Hepatocyte (in vitro differentiated cells): ENCODE measurements at regions not wholly inside any gene's neighbourhood (a gene's known extent, or its start where the extent isn't known, plus 50 kb on each side); places are given as distances from the start of the nearest gene placed in this dataset.

Experiments
- DNase-seq: peaks from one replicate; pipeline ENCODE4 v3.0.0-alpha.2; 2016; ENCODE audit warnings: low spot score
- H2AFZ ChIP-seq: fragments of 200-600 bp; sonication (generic); 2 replicates; pipeline ENCODE4 v1.6.0; 2016; ENCODE audit warnings: antibody characterized with exemption, mild to moderate bottlenecking
- H3K27ac ChIP-seq: fragments of 200-600 bp; sonication (generic); 2 replicates; pipeline ENCODE4 v1.5.1; 2016; ENCODE audit warnings: mild to moderate bottlenecking
- H3K27me3 ChIP-seq: fragments of 200-600 bp; sonication (generic); 2 replicates; pipeline ENCODE4 v1.6.1; 2016
- H3K36me3 ChIP-seq: fragments of 200-600 bp; sonication (generic); replicated peaks from 2 replicates; pipeline ENCODE4 v1.5.1; 2016; ENCODE audit warnings: low read depth; ENCODE audit not compliant: insufficient read depth
- H3K4me1 ChIP-seq: fragments of 200-600 bp; sonication (generic); 2 replicates; pipeline ENCODE4 v1.5.1; 2016; ENCODE audit warnings: mild to moderate bottlenecking, moderate library complexity; ENCODE audit not compliant: insufficient read depth
- H3K4me2 ChIP-seq: fragments of 200-600 bp; sonication (generic); 2 replicates; pipeline ENCODE4 v1.6.0; 2016
- H3K4me3 ChIP-seq: fragments of 200-600 bp; sonication (generic); 2 replicates; pipeline ENCODE4 v1.5.1; 2016; ENCODE audit warnings: mild to moderate bottlenecking
- H3K79me2 ChIP-seq: fragments of 200-600 bp; sonication (generic); 2 replicates; pipeline ENCODE4 v1.6.0; 2017; ENCODE audit warnings: mild to moderate bottlenecking
- H3K9me2 ChIP-seq: fragments of 200-600 bp; sonication (generic); replicated peaks from 2 replicates; pipeline ENCODE4 v1.6.0; 2017; ENCODE audit warnings: mild to moderate bottlenecking; ENCODE audit not compliant: insufficient read depth
- H3K9me3 ChIP-seq: fragments of 200-600 bp; sonication (generic); 2 replicates; pipeline ENCODE4 v1.5.1; 2016; ENCODE audit warnings: low read depth, mild to moderate bottlenecking
- H4K20me1 ChIP-seq: fragments of 200-600 bp; sonication (generic); 2 replicates; pipeline ENCODE4 v1.6.0; 2016; ENCODE audit warnings: mild to moderate bottlenecking; ENCODE audit not compliant: insufficient read depth, poor library complexity, severe bottlenecking
- CTCF ChIP-seq: fragments of 200-600 bp; sonication (generic); IDR thresholded peaks from 2 replicates; pipeline ENCODE4 v1.5.1; 2016; ENCODE audit warnings: antibody characterized with exemption, mild to moderate bottlenecking; ENCODE audit not compliant: poor library complexity
- EZH2 ChIP-seq: fragments of 200-600 bp; sonication (generic); IDR thresholded peaks from 2 replicates; pipeline ENCODE4 v1.6.1; 2016; ENCODE audit warnings: antibody characterized with exemption, mild to moderate bottlenecking, borderline replicate concordance
- EZH2phosphoT487 ChIP-seq: fragments of 200-600 bp; sonication (generic); IDR thresholded peaks from one replicate; pipeline ENCODE4 v1.6.1; 2018; ENCODE audit warnings: antibody characterized with exemption, mild to moderate bottlenecking, low read depth, moderate library complexity; ENCODE audit not compliant: unreplicated experiment, severe bottlenecking
- WGBS: methylation state at CpG from one replicate; pipeline ENCODE4 v1.1.6; 2016; ENCODE audit warnings: low lambda C conversion rate; ENCODE audit errors: missing lambda C conversion rate; 5-methylcytosine and 5-hydroxymethylcytosine counted together

DNA sequence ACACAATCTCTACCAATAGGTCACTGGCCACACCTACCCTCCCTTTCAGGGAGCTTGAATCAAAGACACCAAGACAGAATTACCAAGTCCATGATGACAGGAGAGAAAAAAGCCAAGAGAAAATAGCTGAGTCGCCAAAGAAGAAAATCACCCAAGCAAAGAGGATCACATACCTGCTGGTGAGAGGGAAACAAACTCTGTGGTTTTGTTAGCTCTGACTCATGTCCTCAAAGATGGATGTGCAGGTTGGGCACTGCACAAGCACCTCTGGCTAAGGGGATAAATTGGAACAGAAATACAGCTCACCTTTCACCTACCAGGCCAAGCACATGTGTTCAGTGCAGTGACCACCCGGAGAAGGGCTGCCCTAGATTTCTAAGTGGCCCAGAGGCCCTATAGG lies 114.8 kb downstream of the TFAP2A start:
- Histone ChIP-seq H3K36me3 (no peaks in the 10 kb centered on the region), H3K9me2 (no peaks in the 10 kb centered on the region), H3K27me3 (no peaks in the 10 kb centered on the region), H4K20me1 (no peaks in the 10 kb centered on the region), H3K4me2 (no peak overlapping the region), H3K27ac (no peak overlapping the region), H3K79me2 (no peaks in the 10 kb centered on the region), H3K9me3 (no peaks in the 10 kb centered on the region), H2AFZ (no peak overlapping the region), H3K4me1 (no peaks in the 10 kb centered on the region), H3K4me3 (no peak overlapping the region)
- no peak for DNase-seq
- WGBS = 89% methylated on average over 2 of the region's 2 CpGs
- TF ChIP-seq EZH2phosphoT487 (no peak), EZH2 (no peak), CTCF (no peak)

DNA sequence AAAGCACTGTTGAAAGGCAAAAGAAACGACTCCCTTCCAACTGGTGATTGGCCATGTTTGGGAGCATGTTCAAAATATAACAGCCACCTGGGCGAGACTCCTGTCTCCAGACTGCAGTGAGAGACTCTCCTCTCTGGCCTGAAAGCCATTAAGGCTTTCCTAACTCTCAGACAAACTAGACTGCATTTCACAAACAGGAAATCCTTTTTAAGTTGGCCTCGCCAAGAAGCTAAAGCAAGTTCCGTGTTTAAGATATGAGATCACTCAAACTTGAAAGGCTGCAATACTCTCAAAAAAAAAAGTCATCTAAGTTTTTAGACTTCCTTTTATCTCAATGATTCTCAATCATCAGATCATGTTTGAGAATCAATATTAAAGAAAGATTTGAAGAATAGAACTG lies 117.0 kb downstream of the TFAP2A start:
- H4K20me1 ChIP-seq = no peaks in the 10 kb centered on the region
- DNase-seq = no peak
- no peak overlapping the region for H3K4me2 ChIP-seq
- no peaks in the 10 kb centered on the region for H3K36me3 ChIP-seq
- TF ChIP-seq EZH2phosphoT487 (no peak), CTCF (no peak), EZH2 (no peak)
- no peaks in the 10 kb centered on the region for H3K4me1 ChIP-seq
- H3K9me2 ChIP-seq = no peaks in the 10 kb centered on the region
- no peaks in the 10 kb centered on the region for H3K79me2 ChIP-seq
- WGBS = 47% methylated on average over 4 of the region's 4 CpGs
- peak overlapping the region; percentile 22 for H2AFZ ChIP-seq
- no peak overlapping the region for H3K27ac ChIP-seq
- H3K9me3 ChIP-seq = no peaks in the 10 kb centered on the region
- H3K27me3 ChIP-seq = no peaks in the 10 kb centered on the region
- H3K4me3 ChIP-seq = no peak overlapping the region

- no peaks in the 10 kb centered on the region for H3K27me3 ChIP-seq
- H2AFZ ChIP-seq = no peak overlapping the region
- no peaks in the 10 kb centered on the region for H3K4me1 ChIP-seq
- no peaks in the 10 kb centered on the region for H4K20me1 ChIP-seq
- no peaks in the 10 kb centered on the region for H3K9me3 ChIP-seq
- H3K4me3 ChIP-seq = no peak overlapping the region
- H3K27ac ChIP-seq = no peak overlapping the region
- no peaks in the 10 kb centered on the region for H3K79me2 ChIP-seq
- DNase-seq = no peak
- TF ChIP-seq CTCF (no peak), EZH2phosphoT487 (no peak), EZH2 (no peak)
- no peaks in the 10 kb centered on the region for H3K9me2 ChIP-seq
- no peak overlapping the region for H3K4me2 ChIP-seq
- no peaks in the 10 kb centered on the region for H3K36me3 ChIP-seq
These were observed 136.1 kb downstream of the TFAP2A start for GRCh38 chr6:10278746-10279145.

DNA sequence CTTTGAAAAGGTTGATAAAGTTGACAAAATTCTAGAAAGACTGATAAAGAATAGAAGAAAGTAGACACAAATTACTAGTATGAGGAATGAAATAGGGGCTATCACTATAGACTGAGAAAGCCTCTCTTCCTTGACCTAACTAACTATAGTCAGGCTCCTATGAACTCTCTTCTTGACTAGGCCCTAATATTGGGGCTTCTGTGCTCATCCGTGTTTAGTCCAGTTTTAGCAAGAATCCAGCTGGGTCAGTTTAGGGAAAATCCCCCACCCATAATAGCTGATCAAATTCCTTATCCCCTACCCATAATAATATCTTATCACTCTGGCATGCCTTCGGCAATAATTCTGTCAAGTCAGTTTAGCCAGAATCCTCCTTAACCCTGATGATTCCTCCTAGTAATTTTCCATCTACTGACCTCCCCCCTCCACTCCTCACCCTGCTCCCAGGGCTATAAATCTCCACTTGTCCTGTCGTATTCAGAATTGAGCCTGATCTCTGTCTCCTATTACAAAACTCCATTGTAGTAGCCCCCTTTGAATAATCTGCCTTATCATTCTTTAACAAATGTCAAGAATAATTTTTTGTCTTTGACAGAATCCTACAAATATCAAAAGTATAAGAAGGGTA lies 138.1 kb downstream of the TFAP2A start:
- no peak for DNase-seq
- H2AFZ ChIP-seq = peak overlapping the region; percentile 30
- H3K4me3 ChIP-seq = no peak overlapping the region
- WGBS = 44% methylated on average over 3 of the region's 3 CpGs
- H3K36me3 ChIP-seq = no peaks in the 10 kb centered on the region
- H3K27me3 ChIP-seq = no peaks in the 10 kb centered on the region
- no peaks in the 10 kb centered on the region for H3K9me2 ChIP-seq
- H3K9me3 ChIP-seq = no peaks in the 10 kb centered on the region
- H3K79me2 ChIP-seq = no peaks in the 10 kb centered on the region
- H3K4me2 ChIP-seq = no peak overlapping the region
- no peaks in the 10 kb centered on the region for H4K20me1 ChIP-seq
- TF ChIP-seq EZH2phosphoT487 (no peak), EZH2 (no peak), CTCF (no peak)
- no peak overlapping the region for H3K27ac ChIP-seq
- H3K4me1 ChIP-seq = no peaks in the 10 kb centered on the region
